ENCODE measurements at regions not wholly inside any gene's neighbourhood (a gene's known extent, or its start where the extent isn't known, plus 50 kb on each side); places are given as distances from the start of the nearest gene placed in this dataset.
"Not testable (repeated sequence)": the region's sequence is repeated elsewhere in the genome, so short reads cannot be mapped to it uniquely, and the experiment has no call there.

- DNase-seq: no peak
- TF ChIP-seq, protein P1, sequence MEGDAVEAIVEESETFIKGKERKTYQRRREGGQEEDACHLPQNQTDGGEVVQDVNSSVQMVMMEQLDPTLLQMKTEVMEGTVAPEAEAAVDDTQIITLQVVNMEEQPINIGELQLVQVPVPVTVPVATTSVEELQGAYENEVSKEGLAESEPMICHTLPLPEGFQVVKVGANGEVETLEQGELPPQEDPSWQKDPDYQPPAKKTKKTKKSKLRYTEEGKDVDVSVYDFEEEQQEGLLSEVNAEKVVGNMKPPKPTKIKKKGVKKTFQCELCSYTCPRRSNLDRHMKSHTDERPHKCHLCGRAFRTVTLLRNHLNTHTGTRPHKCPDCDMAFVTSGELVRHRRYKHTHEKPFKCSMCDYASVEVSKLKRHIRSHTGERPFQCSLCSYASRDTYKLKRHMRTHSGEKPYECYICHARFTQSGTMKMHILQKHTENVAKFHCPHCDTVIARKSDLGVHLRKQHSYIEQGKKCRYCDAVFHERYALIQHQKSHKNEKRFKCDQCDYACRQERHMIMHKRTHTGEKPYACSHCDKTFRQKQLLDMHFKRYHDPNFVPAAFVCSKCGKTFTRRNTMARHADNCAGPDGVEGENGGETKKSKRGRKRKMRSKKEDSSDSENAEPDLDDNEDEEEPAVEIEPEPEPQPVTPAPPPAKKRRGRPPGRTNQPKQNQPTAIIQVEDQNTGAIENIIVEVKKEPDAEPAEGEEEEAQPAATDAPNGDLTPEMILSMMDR (IDR thresholded peaks at IDR 0.05): no peak
- ChIA-PET POLR2A (interaction anchor here (0.6 kb wide), 1 partner anchor 13 kb away, joined by 3 read pairs; no protein-coding TSS in a partner anchor), CTCF (interaction anchor here (0.9 to 1.1 kb wide), 5 partner anchors 12 to 232 kb away, joined by 3 read pairs; no protein-coding TSS in a partner anchor)
- Mint-ChIP-seq H3K27me3 (no peaks in the 10 kb centered on the region), H3K36me3 (ENCODE audit: low read depth) (peaks cover 45% of the 10 kb centered on the region), H3K27ac (no peak overlapping the region), H3K4me1 (ENCODE audit: low read depth) (peaks cover 24% of the 10 kb centered on the region), H3K9me3 (peaks cover 18% of the 10 kb centered on the region), H3K4me3 (no peak overlapping the region)
- intact Hi-C loops (cut with micrococcal nuclease): no loop called here
- ATAC-seq: no peak
Measured at GRCh38 chr6:131431718-131432117, 141.3 kb upstream of the ARG1 start.

DNA sequence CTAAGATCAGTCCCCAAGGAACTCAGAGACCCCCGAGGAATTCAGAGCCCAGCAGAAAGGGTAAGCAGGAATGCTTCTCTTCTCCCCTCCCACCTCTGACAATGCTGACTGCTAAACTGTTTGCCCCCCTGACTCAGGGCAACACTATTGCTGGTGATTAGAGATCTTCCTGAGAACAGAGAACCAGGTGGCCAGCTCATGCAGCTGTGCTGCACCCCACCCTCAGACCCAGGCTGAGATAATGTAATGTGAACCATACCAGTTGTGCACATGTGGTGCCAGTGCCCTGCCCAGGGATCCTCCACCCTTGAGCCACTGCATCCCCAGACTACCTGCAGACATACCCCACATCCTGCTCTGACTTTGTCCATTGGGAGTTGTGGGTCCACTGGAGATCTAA is 139.1 kb upstream of the ARG1 start:
- peaks cover 32% of the 10 kb centered on the region for H3K9me3 Mint-ChIP-seq
- DNase-seq: no peak
- CTCF ChIA-PET: no interaction called here
- intact Hi-C loops (cut with micrococcal nuclease): no loop called here
- no peaks in the 10 kb centered on the region for H3K27me3 Mint-ChIP-seq
- H3K36me3 Mint-ChIP-seq (ENCODE audit: low read depth): peaks cover 61% of the 10 kb centered on the region
- TF ChIP-seq, protein P1 (IDR thresholded peaks at IDR 0.05): no peak
- H3K4me3 Mint-ChIP-seq: no peak overlapping the region
- POLR2A ChIA-PET: no interaction called here
- no peak overlapping the region for H3K27ac Mint-ChIP-seq
- no peak for ATAC-seq
- H3K4me1 Mint-ChIP-seq (ENCODE audit: low read depth): peaks cover 31% of the 10 kb centered on the region

DNA sequence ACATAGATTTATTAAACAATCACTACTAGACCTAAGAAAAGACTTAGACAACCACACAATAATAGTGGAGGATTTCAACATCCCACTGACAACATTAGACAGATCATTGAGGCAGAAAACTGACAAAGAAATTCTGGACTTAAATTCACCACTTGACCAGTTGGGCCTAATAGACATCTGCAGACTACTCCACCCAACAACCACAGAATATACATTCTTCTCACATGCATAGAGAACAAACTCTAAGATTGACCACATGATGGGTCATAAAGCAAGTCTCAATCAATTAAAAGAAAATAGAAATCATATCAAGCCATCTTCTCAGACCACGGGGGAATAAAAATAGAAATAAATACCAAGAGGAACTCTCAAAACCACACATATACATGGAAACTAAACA is 136.7 kb upstream of the ARG1 start:
- H3K36me3 Mint-ChIP-seq (ENCODE audit: low read depth): peaks cover 67% of the 10 kb centered on the region
- H3K4me1 Mint-ChIP-seq (ENCODE audit: low read depth): peaks cover 43% of the 10 kb centered on the region
- DNase-seq (no peak), ATAC-seq (no peak)
- no peak overlapping the region for H3K27ac Mint-ChIP-seq
- no peak overlapping the region for H3K4me3 Mint-ChIP-seq
- intact Hi-C loops (cut with micrococcal nuclease): no loop called here
- ChIA-PET CTCF (no interaction called here), POLR2A (no interaction called here)
- TF ChIP-seq, protein P1 (IDR thresholded peaks at IDR 0.05): no peak
- H3K9me3 Mint-ChIP-seq: peaks cover 36% of the 10 kb centered on the region
- H3K27me3 Mint-ChIP-seq: no peaks in the 10 kb centered on the region

DNA sequence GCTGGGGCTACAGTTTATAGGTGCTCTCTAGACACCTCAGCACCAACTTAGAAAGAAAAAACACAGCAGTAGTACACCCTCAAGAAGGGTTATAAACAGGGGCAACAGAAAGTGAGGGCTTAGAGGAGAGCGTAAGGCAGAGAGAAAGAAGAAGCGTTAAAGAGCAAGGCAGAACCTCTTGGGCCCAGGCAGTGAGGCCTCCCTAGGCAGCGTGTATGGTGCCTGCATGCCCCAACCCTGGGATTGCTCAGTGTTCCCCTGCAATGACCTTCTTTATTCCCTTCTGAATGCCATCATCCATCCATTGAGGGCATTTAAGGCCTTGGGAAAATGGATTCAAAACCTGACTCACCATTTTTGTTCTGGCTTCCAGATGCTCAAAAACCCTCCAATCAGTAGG is 130.0 kb upstream of the ARG1 start:
- TF ChIP-seq, protein P1 (IDR thresholded peaks at IDR 0.05): no peak
- H3K4me3 Mint-ChIP-seq: peak overlapping the region; percentile 78
- peaks cover 24% of the 10 kb centered on the region for H3K36me3 Mint-ChIP-seq (ENCODE audit: low read depth)
- intact Hi-C loops (cut with micrococcal nuclease): no loop called here
- peaks cover 42% of the 10 kb centered on the region for H3K4me1 Mint-ChIP-seq (ENCODE audit: low read depth)
- H3K27me3 Mint-ChIP-seq: no peaks in the 10 kb centered on the region
- peak; percentile 18 for ATAC-seq
- peaks cover 5% of the 10 kb centered on the region for H3K9me3 Mint-ChIP-seq
- CTCF ChIA-PET: no interaction called here
- peak overlapping the region; percentile 96 for H3K27ac Mint-ChIP-seq
- POLR2A ChIA-PET: no interaction called here
- DNase-seq: no peak

GRCh38 chr6:131443514-131443913 is 129.5 kb upstream of the ARG1 start:
- intact Hi-C loops (cut with micrococcal nuclease): no loop called here
- peaks cover 20% of the 10 kb centered on the region for H3K36me3 Mint-ChIP-seq (ENCODE audit: low read depth)
- ChIA-PET POLR2A (interaction anchor here (1.0 kb wide), 1 partner anchor 14 kb away, joined by 3 read pairs; no protein-coding TSS in a partner anchor), CTCF (interaction anchor here (1.2 kb wide), 1 partner anchor 12 kb away, joined by 3 read pairs; no protein-coding TSS in a partner anchor)
- H3K27ac Mint-ChIP-seq: peak overlapping the region; percentile 96
- H3K27me3 Mint-ChIP-seq: no peaks in the 10 kb centered on the region
- DNase-seq: peak; percentile 58
- TF ChIP-seq, protein P1 (IDR thresholded peaks at IDR 0.05): no peak
- peaks cover 4% of the 10 kb centered on the region for H3K9me3 Mint-ChIP-seq
- peaks cover 42% of the 10 kb centered on the region for H3K4me1 Mint-ChIP-seq (ENCODE audit: low read depth)
- ATAC-seq: peak; percentile 95
- H3K4me3 Mint-ChIP-seq: peak overlapping the region; percentile 78

GRCh38 chr6:131445356-131445755 is 127.7 kb upstream of the ARG1 start:
- DNase-seq; H3K27me3 Mint-ChIP-seq; ATAC-seq; H3K27ac Mint-ChIP-seq; POLR2A ChIA-PET; H3K36me3 Mint-ChIP-seq (ENCODE audit: low read depth); H3K9me3 Mint-ChIP-seq; H3K4me3 Mint-ChIP-seq; intact Hi-C loops (cut with micrococcal nuclease): not testable (repeated sequence)
- H3K4me1 Mint-ChIP-seq (ENCODE audit: low read depth): peaks cover 38% of the 10 kb centered on the region
- CTCF ChIA-PET: interaction anchor here (0.8 kb wide), 1 partner anchor 245 kb away, joined by 3 read pairs; no protein-coding TSS in a partner anchor

Data from activated CD8-positive, alpha-beta T cell treated with anti-CD3 and anti-CD28 coated beads for 36 hours (primary cell).